ENCODE measurements at regions not wholly inside any gene's neighbourhood (a gene's known extent, or its start where the extent isn't known, plus 50 kb on each side); places are given as distances from the start of the nearest gene placed in this dataset.
"Not testable (repeated sequence)": the region's sequence is repeated elsewhere in the genome, so short reads cannot be mapped to it uniquely, and the experiment has no call there.

DNA sequence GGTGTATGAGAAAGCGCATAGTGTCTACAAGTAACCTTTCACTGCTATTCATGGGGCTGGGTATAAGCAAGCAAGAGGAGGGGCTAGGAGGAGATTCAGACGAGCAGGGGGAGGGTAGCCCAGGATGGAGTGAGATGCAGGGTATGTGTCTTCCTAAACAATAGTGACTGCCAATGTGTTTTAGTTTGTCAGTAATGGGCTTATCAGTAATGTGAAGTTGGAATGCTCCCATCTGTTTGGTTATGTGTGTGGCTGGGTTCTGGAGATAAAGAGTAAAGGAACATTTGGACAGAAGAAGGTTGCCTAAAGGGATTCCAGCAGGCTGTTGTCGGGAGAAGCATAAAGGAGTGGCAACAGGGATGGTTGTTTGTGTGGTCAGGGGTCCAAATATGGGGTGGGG, 62.7 kb upstream of the EZR start:
- not testable (repeated sequence) for DNase-seq (ENCODE audit: low read depth)

DNA sequence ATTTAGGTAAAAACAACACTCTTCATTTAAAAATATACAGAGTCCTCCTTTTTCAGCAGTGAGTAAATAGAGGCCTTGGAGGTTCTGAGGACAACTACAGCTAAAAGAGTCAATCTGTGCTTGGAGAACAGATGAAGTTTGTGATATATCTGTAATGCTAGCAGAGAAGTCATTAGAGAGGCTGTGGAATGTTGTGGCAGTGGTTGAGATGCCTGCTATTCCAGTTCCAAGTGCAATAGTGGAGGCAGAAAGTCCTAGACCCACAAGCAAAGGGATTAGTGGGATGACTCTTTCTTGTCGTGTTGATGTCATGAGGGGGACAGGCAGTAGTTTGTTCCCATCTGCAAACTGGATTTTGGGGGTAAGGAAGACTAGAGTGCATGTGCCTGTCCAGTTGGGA, 62.1 kb upstream of the EZR start:
- not testable (repeated sequence) for DNase-seq (ENCODE audit: low read depth)

DNA sequence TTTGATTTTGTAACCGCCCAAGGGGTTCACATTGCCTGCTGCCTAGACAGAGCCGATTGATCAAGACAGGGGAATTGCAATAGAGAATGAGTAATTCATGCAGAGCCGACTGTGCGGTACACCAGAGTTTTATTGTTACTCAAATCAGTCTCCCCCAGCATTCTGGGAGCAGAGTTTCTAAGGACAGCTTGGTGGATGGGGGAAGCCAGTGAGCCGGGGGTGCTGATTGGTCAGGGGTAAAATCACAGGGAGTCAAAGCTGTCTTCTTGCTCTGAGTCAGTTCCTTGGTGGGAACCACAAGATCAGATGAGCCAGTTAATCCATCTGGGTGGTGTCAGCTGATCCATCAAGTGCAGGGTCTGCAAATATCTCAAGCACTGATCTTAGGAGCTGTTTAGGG, 60.0 kb upstream of the EZR start:
- peak; percentile 33 for DNase-seq (ENCODE audit: low read depth)

DNA sequence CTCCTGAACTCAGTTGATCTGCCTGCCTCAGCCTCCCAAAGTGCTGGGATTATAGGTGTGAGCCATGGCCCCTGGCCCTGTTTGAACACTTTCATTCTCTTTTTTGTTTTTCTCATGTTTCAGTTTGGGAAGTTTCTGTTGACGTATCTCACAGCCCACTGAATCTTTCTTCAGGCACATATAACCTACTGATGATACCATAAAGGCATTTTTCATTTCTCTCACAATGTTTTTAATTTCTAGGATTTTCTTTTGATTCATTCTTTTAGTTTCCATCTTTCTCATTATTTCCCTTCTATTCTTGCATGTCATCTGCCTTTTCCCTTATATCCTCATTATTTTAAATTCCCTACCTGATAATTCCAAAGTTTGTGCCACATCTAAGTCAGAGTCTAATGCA, 58.5 kb upstream of the EZR start:
- no peak for DNase-seq (ENCODE audit: low read depth)

DNA sequence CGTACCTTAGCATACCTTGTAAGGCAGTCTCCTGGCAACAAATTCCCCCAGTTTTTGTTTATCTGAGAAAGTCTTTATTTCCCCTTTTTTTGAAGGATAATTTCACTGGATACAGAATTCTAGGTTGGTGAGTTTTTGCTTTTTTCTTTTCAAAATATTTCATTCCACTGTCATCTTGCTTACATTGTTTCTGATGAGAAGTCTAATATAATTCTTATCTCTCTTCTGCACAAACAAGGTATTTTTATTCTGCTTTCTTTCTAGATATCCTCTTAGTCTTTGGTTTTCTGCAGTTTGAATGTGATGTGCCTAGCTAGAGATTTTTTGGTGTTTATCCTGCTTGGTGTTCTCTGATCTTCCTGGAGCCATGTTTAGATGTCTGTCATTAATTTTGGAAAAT, 57.7 kb upstream of the EZR start:
- DNase-seq (ENCODE audit: low read depth): no peak

DNA sequence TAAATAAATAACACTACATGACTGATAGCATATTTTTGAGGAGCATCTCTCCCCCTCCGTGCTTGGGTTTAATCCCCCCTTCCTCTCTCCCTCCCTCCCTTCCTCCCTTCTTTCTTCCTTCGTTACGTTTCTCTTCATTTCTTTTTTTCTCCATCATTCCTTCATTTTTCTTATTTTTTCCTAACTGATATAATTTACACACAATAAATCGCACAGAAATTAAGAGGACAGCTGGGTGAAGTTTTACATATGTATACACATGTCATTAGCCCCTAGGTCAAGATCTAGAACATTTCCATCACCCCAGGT, 51.4 kb upstream of the EZR start:
- no peak for DNase-seq (ENCODE audit: low read depth)

DNA sequence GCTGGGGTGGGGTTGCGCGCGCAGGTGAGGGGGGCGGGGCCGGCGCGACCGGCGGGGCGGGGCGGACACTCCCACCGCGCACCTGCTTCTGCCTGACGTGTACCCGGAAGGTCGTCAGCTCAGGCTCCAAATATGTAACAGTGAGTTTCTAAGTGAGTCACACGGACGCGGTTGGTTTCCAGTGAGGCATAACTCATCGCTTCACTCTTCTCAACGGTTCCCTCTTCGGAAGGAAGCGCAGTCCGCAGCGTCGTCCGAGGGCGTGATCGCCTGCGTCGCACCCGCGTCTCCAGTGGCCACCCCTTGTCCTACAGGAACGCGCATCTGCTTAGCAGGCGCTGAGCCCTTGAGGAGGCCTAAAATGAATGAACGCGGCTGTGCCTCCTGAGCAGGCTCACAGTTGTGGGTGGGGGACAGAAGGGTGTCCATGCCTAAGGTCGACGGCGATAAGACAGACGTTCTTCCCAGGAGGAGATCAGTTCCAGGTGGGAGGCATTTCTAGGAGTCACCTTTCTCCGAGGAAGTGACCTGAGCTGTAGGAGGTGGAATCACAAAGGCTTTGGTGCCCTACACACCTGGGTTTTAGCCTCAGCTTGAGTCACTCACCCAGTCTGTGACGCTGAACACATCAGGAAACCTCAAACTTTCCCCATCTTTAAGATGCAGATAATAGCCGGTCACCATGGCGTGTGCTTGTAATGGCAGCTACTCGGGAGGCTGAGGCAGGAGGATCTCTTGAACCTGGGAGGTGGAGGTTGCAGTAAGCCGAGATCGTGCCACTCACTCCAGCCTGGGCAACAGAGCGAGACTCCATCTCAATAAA, 50.9 kb upstream of the EZR start:
- DNase-seq (ENCODE audit: low read depth): peak; percentile 49

DNA sequence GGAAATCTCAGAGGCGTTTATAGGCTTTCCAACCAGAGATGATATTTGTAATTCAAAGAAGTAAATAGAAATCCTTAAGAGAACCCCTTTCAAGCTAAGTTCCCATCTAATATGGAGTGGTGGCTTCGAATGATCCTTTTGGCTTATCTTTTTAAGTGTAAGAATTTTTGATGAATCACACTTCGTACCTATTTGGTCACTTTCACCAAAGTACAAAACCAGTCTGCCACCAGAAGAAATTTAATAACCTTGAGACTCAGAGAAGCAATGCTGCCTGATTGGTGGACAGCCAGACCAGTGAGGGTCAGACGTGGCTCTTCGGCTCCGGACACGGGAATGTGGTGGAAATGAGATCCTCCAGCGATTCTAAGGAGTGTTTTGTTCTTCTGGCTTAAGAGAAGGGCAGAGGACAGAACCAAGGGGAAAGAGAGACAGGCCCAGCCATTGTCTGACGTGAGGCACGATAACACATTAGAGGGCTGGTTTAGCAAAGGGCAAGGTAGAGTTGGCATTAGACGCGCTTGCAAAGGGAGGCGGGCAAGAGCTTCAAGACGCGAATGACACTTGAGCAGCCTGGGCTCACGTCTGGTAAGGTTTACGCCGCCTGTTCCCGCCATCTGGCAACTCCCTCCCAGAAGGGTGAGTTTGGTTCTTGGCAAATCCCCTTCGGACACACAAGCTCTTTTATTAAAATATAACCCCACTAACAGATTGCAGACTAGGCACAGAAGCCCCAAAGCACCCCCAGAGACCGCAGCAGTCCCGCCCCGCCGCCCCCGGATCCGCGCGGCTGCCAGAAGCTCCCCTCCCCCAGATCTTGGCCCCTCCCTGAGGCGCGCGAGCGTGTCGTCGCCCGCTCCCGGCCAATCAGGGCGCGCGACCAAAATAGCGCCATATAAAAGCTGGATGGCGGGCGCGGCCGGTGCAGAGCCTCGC, 50.0 kb upstream of the EZR start:
- peak; percentile 94 for DNase-seq (ENCODE audit: low read depth)

Measured in activated T-helper 9 cell treated with anti-CD3 and anti-CD28 coated beads, Interleukin-2, amount 50 U/mL, for 16 hours (primary cell).